GM23338 (cell line): ENCODE measurements at regions not wholly inside any gene's neighbourhood (a gene's known extent, or its start where the extent isn't known, plus 50 kb on each side); places are given as distances from the start of the nearest gene placed in this dataset.
"Not testable (repeated sequence)": the region's sequence is repeated elsewhere in the genome, so short reads cannot be mapped to it uniquely, and the experiment has no call there.

Source experiments
- CTCF ChIP-seq, 2 experiments: fragments of 200-600 bp in 1 of 2; sonication (generic) in 1 of 2; conservative IDR thresholded peaks; 2 replicates each; pipeline versions ENCODE4 v1.5.1 to v1.6.1; 2016 to 2017; ENCODE audit warnings: antibody characterized with exemption in 2 of 2, low read depth in 2 of 2, mild to moderate bottlenecking in 2 of 2, moderate library complexity in 1 of 2
- EZH2 ChIP-seq: fragments of 200-600 bp; sonication (generic); IDR thresholded peaks from one replicate; pipeline ENCODE4 v1.8.0; 2017; ENCODE audit warnings: antibody characterized with exemption, mild to moderate bottlenecking, low read depth; ENCODE audit not compliant: unreplicated experiment
- EZH2phosphoT487 ChIP-seq: fragments of 200-600 bp; sonication (generic); IDR thresholded peaks from one replicate; pipeline ENCODE4 v1.8.1; 2018; ENCODE audit warnings: antibody characterized with exemption; ENCODE audit not compliant: unreplicated experiment
- POLR2AphosphoS5 ChIP-seq: IDR thresholded peaks from 2 replicates; pipeline ENCODE4 v1.6.1; 2016; ENCODE audit warnings: antibody characterized with exemption, low read depth

- not testable (repeated sequence) for TF ChIP-seq CTCF (conservative IDR thresholded peaks at IDR 0.05; ENCODE audit: low read depth in 2 of 2); POLR2AphosphoS5; EZH2; EZH2phosphoT487
These were observed 290.5 kb upstream of the GATB start for GRCh38 chr4:152051332-152051731.
